ENCODE measurements at regions not wholly inside any gene's neighbourhood (a gene's known extent, or its start where the extent isn't known, plus 50 kb on each side); places are given as distances from the start of the nearest gene placed in this dataset.
"Not testable (repeated sequence)": the region's sequence is repeated elsewhere in the genome, so short reads cannot be mapped to it uniquely, and the experiment has no call there.

DNA sequence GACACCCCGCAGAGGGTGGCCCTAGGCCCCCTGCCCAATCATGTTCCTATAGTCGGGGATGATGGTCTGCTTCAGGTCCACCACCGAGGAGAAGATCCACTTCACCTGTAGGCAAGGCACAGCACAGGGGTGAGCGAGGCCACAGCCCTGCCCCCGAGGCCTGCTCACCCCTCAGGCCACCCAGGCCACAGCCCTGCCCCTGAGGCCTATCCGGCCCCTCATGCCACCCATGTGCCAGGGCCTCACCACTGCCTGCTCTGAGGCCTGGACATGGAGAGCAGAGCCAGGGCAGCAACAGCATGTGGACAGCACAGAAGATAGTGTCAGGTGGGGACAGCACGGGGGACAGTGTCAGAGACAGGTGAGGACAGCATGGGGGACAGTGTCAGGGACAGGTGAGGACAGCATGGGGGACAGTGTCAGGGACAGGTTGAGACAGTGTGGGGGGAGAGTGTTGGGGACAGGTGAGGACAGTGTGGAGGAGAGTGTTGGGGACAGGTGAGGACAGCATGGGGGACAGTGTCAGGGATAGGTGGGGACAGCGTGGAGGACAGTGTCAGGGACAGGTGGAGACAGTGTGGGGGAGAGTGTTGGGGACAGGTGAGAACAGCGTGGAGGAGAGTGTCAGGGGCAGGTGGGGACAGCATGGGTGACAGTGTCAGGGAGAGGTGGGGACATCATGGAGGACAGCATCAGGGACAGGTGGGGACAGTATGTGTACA, 239.7 kb downstream of the TMEM121 start:
- H3K36me3 Mint-ChIP-seq (ENCODE audit: low read depth), result peaks cover 34% of the 10 kb centered on the region
- ChIA-PET POLR2A (no interaction called here), CTCF (no interaction called here)
- H3K27me3 Mint-ChIP-seq, result no peaks in the 10 kb centered on the region
- H3K9me3 Mint-ChIP-seq, result no peaks in the 10 kb centered on the region
- no peak overlapping the region for H3K4me3 Mint-ChIP-seq
- DNase-seq (no peak), ATAC-seq (ENCODE audit: low read depth) (no peak)
- H3K4me1 Mint-ChIP-seq, result peaks cover 10% of the 10 kb centered on the region
- TF ChIP-seq, protein P1, sequence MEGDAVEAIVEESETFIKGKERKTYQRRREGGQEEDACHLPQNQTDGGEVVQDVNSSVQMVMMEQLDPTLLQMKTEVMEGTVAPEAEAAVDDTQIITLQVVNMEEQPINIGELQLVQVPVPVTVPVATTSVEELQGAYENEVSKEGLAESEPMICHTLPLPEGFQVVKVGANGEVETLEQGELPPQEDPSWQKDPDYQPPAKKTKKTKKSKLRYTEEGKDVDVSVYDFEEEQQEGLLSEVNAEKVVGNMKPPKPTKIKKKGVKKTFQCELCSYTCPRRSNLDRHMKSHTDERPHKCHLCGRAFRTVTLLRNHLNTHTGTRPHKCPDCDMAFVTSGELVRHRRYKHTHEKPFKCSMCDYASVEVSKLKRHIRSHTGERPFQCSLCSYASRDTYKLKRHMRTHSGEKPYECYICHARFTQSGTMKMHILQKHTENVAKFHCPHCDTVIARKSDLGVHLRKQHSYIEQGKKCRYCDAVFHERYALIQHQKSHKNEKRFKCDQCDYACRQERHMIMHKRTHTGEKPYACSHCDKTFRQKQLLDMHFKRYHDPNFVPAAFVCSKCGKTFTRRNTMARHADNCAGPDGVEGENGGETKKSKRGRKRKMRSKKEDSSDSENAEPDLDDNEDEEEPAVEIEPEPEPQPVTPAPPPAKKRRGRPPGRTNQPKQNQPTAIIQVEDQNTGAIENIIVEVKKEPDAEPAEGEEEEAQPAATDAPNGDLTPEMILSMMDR (IDR thresholded peaks at IDR 0.05), result no peak
- intact Hi-C loops (cut with micrococcal nuclease), result no loop called here
- peak overlapping the region; percentile 30 for H3K27ac Mint-ChIP-seq

DNA sequence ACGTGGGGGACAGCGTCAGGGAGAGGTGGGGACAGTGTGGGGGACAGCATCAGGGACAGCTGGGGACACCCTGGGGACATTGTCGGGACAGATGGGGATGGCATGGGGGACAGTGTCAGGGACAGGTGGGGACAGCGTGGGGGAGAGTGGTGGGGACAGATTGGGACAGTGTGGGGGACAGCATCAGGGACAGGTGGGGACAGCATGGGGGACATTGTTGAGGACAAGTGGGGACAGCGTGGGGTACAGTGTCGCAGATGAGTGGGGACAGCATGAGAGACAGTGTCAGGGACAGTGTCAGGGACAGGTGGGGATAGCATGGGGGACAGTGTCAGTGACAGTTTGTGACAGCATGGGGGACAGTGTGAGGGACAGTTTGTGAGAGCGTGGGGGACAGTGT, 240.9 kb downstream of the TMEM121 start:
- DNase-seq (no peak), ATAC-seq (ENCODE audit: low read depth) (no peak)
- H3K9me3 Mint-ChIP-seq, result no peaks in the 10 kb centered on the region
- H3K27me3 Mint-ChIP-seq, result no peaks in the 10 kb centered on the region
- peaks cover 36% of the 10 kb centered on the region for H3K36me3 Mint-ChIP-seq (ENCODE audit: low read depth)
- H3K4me1 Mint-ChIP-seq, result peaks cover 10% of the 10 kb centered on the region
- no peak overlapping the region for H3K4me3 Mint-ChIP-seq
- TF ChIP-seq, protein P1 (IDR thresholded peaks at IDR 0.05), result no peak
- intact Hi-C loops (cut with micrococcal nuclease), result no loop called here
- H3K27ac Mint-ChIP-seq, result peak overlapping the region; percentile 24
- POLR2A ChIA-PET, result interaction anchor here (0.7 kb wide), 1 partner anchor 144 kb away, joined by 3 read pairs; no protein-coding TSS in a partner anchor
- CTCF ChIA-PET, result no interaction called here

DNA sequence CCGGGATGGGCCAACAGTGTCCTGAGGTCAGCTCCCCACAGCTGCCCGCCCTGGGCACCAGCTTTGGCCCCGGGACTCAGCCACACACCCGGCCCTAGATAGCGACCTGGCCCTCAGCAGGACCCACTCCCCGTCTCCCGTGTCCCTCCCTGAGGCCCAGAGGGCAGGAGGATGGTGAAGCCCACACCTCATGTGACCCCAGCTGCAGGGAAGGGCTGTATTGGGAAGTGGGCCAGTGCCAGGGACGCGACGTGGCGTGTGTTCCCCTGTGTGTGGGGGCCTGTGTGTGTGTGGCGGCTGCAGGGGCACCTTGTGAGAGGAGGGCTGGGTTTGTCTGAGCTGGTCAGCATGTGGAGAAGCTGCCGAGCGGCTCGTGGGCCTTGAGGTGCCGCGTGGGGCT, 241.7 kb downstream of the TMEM121 start:
- H3K27me3 Mint-ChIP-seq; H3K4me3 Mint-ChIP-seq; CTCF ChIA-PET; DNase-seq; H3K9me3 Mint-ChIP-seq; H3K27ac Mint-ChIP-seq; intact Hi-C loops (cut with micrococcal nuclease): not testable (repeated sequence)
- POLR2A ChIA-PET, result interaction anchor here (0.7 kb wide), 1 partner anchor 145 kb away, joined by 3 read pairs; no protein-coding TSS in a partner anchor
- H3K4me1 Mint-ChIP-seq, result peaks cover 13% of the 10 kb centered on the region
- ATAC-seq (ENCODE audit: low read depth), result peak; percentile 48
- H3K36me3 Mint-ChIP-seq (ENCODE audit: low read depth), result peaks cover 38% of the 10 kb centered on the region

DNA sequence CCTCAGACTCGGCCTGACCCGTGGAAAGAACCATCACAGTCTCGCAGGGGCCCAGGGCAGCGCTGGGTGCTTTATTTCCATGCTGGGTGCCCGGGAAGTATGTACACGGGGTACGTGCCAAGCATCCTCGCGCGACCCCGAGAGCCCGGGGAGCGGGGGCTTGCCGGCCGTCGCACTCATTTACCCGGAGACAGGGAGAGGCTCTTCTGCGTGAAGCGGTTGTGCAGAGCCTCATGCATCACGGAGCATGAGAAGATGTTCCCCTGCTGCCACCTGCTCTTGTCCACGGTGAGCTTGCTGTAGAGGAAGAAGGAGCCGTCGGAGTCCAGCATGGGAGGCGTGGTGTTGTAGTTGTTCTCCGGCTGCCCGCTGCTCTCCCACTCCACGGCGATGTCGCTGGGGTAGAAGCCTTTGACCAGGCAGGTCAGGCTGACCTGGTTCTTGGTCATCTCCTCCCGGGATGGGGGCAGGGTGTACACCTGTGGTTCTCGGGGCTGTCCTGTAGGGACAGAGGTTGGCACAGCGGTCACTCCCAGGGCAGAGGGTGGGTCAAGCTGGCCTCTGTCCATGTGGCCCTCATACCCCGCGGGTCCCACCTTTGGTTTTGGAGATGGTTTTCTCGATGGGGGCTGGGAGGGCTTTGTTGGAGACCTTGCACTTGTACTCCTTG, 242.8 kb downstream of the TMEM121 start:
- CTCF ChIA-PET; POLR2A ChIA-PET; H3K4me3 Mint-ChIP-seq; H3K27me3 Mint-ChIP-seq; H3K9me3 Mint-ChIP-seq; H3K27ac Mint-ChIP-seq; intact Hi-C loops (cut with micrococcal nuclease); DNase-seq; ATAC-seq (ENCODE audit: low read depth): not testable (repeated sequence)
- peaks cover 24% of the 10 kb centered on the region for H3K4me1 Mint-ChIP-seq
- H3K36me3 Mint-ChIP-seq (ENCODE audit: low read depth), result peaks cover 49% of the 10 kb centered on the region

DNA sequence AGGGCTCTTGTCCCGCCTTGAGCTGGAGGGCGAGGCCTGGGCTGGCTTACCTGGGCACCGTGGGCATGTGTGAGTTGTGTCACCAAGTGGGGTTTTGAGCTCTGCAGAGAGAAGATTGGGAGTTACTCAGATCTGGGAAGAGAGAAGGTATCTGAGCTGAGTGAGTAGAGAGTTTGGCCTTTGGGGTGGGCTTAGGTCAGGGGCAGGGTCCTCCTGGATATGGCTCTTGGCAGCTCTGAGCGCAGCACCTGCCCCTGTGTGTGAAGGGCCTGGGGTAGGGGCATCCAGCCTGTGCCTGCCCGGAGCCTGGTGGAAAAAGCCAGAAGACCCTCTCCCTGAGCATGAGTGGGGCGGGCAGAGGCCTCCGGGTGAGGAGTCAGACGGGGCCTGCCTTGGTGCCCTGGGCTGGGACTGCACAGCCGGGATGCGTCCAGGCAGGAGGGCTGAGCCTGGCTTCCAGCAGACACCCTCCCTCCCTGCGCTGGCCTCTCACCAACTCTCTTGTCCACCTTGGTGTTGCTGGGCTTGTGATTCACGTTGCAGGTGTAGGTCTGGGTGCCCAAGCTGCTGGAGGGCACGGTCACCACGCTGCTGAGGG, 244.3 kb downstream of the TMEM121 start:
- POLR2A ChIA-PET, result interaction anchor here (0.6 to 1.0 kb wide), 4 partner anchors 11 to 161 kb away, joined by 3 to 5 read pairs (median 3); no protein-coding TSS in a partner anchor
- intact Hi-C loops (cut with micrococcal nuclease); CTCF ChIA-PET; H3K9me3 Mint-ChIP-seq; ATAC-seq (ENCODE audit: low read depth); DNase-seq; H3K27me3 Mint-ChIP-seq: not testable (repeated sequence)
- H3K27ac Mint-ChIP-seq, result peak overlapping the region; percentile 70
- H3K36me3 Mint-ChIP-seq (ENCODE audit: low read depth), result peaks cover 58% of the 10 kb centered on the region
- H3K4me3 Mint-ChIP-seq, result peak overlapping the region; percentile 44
- peaks cover 39% of the 10 kb centered on the region for H3K4me1 Mint-ChIP-seq

DNA sequence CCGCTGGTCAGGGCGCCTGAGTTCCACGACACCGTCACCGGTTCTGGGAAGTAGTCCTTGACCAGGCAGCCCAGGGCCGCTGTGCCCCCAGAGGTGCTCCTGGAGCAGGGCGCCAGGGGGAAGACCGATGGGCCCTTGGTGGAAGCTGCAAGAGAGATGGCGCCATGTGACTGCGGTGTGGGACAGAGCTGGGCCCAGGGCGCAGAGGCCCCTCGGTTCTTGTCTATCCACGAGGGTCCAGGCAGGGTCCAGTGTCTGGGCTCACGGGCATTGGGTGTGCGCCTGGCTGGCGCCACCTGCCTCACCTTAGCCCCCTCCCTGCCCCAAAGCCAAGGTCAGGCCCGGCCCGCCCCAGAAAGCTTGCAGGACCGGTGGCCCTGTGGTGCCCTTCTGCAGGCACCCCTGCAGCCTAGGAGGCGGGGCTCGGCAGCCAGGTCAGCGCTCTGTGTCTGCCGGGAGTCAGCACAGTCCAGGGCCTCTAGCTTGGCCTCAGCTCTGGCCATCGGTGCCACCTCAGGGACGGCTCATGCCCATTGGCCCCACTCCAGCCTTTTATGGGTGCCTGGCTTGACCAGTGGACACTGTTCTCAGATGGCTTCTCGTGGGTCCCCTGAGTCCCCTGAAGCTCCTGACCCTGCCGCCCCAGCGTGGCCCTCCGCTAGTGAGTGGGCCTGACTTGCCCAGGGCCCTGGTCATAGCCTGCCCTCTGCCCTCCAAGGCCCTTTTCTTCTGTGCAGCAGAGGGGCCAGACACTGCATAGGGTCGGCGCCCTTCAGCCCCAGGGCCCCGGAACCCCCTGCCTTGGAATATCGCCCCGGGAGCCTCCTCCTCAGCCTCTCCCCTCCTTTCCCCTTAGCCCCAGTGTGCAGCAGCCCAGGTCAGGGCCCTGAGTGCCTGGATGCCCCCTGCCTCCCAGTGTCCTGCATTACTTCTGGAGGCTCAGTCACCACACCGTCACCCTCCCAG, 245.2 kb downstream of the TMEM121 start:
- Mint-ChIP-seq H3K27ac (peak overlapping the region; percentile 18), H3K4me1 (peaks cover 48% of the 10 kb centered on the region)

DNA sequence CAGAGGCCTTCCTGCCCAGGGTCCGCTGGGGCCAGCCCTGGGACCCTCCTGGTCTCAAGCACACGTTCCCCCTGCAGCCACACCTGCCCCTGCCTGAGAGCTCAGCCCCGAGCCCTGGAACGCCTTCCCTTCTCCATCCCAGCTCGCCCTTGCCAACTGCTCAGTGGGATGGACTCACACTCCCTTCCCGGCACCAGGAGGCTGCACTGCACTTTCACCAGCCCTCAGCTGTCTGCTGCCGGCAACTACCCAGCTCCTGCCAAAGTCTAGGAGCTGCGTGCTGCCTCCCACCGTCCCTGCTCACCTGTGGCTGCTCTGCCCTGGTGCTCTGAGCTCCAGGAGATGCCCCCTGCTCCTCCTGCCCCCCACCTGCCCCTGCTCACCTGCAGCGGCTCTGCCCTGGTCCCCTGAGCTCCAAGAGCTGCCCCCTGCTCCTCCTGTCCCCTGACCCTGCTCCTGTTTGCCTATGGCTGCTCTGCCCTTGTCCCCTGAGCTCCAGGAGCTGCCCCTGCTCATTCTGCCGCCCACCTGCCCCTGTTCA, 246.4 kb downstream of the TMEM121 start:
- CTCF ChIA-PET, result interaction anchor here (1.0 kb wide), 1 partner anchor 13 kb away, joined by 3 read pairs; no protein-coding TSS in a partner anchor
- H3K27me3 Mint-ChIP-seq; ATAC-seq (ENCODE audit: low read depth); H3K9me3 Mint-ChIP-seq; intact Hi-C loops (cut with micrococcal nuclease); DNase-seq: not testable (repeated sequence)
- Mint-ChIP-seq H3K27ac (peak overlapping the region; percentile 89), H3K4me1 (peaks cover 57% of the 10 kb centered on the region), H3K4me3 (peak overlapping the region; percentile 94), H3K36me3 (ENCODE audit: low read depth) (peaks cover 45% of the 10 kb centered on the region)
- POLR2A ChIA-PET, result interaction anchor here (0.8 to 7.4 kb wide), 8 partner anchors 16 to 93 kb away, joined by 3 to 96 read pairs (median 6); no protein-coding TSS in a partner anchor

More for the DNA sequence above, 245.2 kb downstream of the TMEM121 start:
- ATAC-seq (ENCODE audit: low read depth); H3K9me3 Mint-ChIP-seq; CTCF ChIA-PET; DNase-seq; intact Hi-C loops (cut with micrococcal nuclease); H3K27me3 Mint-ChIP-seq: not testable (repeated sequence)
- POLR2A ChIA-PET, result interaction anchor here (0.6 to 5.2 kb wide), 3 partner anchors 87 to 145 kb away, joined by 3 to 89 read pairs (median 3); no protein-coding TSS in a partner anchor
- Mint-ChIP-seq H3K4me3 (peak overlapping the region; percentile 72), H3K36me3 (ENCODE audit: low read depth) (peaks cover 51% of the 10 kb centered on the region)
